ENCODE measurements at regions not wholly inside any gene's neighbourhood (a gene's known extent, or its start where the extent isn't known, plus 50 kb on each side); places are given as distances from the start of the nearest gene placed in this dataset.

DNA sequence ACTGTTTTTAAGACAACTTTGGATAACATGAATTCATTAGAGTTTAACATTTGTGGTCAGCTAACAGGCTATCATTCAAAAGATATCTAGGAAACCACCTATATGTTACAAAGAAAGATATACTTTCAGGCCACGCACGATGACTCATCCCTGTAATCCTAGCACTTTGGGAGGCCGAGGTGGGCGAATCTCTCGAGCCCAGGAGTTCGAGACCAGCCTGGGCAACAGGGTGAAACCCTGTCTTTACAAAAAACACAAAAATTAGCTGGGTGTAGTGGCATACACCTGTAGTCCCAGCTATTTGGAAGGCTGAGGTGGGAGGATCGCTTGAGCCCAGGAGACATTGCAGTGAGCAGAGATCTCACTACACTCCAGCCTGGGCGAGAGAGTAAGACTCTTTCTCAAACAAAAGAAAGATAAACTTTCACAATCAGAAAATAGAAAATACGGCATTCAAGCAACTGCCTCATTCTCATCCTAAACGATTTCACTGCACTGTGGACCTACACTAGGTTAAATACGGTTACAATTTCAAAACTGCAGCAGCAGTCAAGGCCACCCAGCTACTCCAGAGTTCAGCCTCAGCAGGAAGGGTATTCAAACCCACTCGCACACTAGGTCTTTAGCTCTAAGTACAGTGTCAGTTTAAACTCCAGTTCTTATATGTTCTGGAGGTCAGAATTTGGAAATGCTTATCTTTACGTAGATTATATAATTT, 250.0 kb upstream of the SLC39A10 start:
- no peak for TF ChIP-seq EZH2phosphoT487 (IDR thresholded peaks at IDR 0.05; ENCODE audit: borderline replicate concordance, low read depth, low read length)
- no peak for TF ChIP-seq CTCF (conservative IDR thresholded peaks at IDR 0.05; ENCODE audit: low read length)
